ENCODE measurements at regions not wholly inside any gene's neighbourhood (a gene's known extent, or its start where the extent isn't known, plus 50 kb on each side); places are given as distances from the start of the nearest gene placed in this dataset.

- intact Hi-C loops (cut with DNase I), result no loop called here
- no peaks in the 10 kb centered on the region for H3K36me3 ChIP-seq (replicated peaks in 1 of 2)
- no peak overlapping the region for H3K27ac ChIP-seq
- no peak for TF ChIP-seq POLR2A (IDR thresholded peaks at IDR 0.05)
- TF ChIP-seq CTCF (IDR thresholded peaks at IDR 0.05), result no peak
- no peaks in the 10 kb centered on the region for H3K9me3 ChIP-seq (replicated peaks in 1 of 3)
- H3K4me3 ChIP-seq, result no peak overlapping the region
- DNase-seq, result no peak
- no peaks in the 10 kb centered on the region for H3K27me3 ChIP-seq
- no peaks in the 10 kb centered on the region for H3K4me1 ChIP-seq (replicated peaks in 1 of 2)
- 79 to 97% (median 88%) methylated on average over 2 to 3 of the region's 3 CpGs for WGBS, 4 donors
Observed at GRCh38 chr2:221063568-221063967, 508.5 kb downstream of the EPHA4 start.

- TF ChIP-seq POLR2A (IDR thresholded peaks at IDR 0.05), result no peak
- TF ChIP-seq CTCF (IDR thresholded peaks at IDR 0.05), result no peak
- Histone ChIP-seq H3K27ac (no peak overlapping the region), H3K9me3 (replicated peaks in 1 of 3) (no peaks in the 10 kb centered on the region), H3K27me3 (no peaks in the 10 kb centered on the region), H3K36me3 (replicated peaks in 1 of 2) (no peaks in the 10 kb centered on the region), H3K4me1 (replicated peaks in 1 of 2) (no peaks in the 10 kb centered on the region), H3K4me3 (no peak overlapping the region)
- intact Hi-C loops (cut with DNase I), result no loop called here
- WGBS, 4 donors, result 86 to 92% (median 87%) methylated on average over 2 of the region's 2 CpGs
- no peak for DNase-seq
Observed at GRCh38 chr2:221064058-221064854, 507.8 kb downstream of the EPHA4 start.

- H3K27me3 ChIP-seq, result no peaks in the 10 kb centered on the region
- TF ChIP-seq POLR2A (IDR thresholded peaks at IDR 0.05), result no peak
- no peak for TF ChIP-seq CTCF (IDR thresholded peaks at IDR 0.05)
- no peaks in the 10 kb centered on the region for H3K36me3 ChIP-seq (replicated peaks in 1 of 2)
- intact Hi-C loops (cut with DNase I), result no loop called here
- H3K4me1 ChIP-seq (replicated peaks in 1 of 2), result no peaks in the 10 kb centered on the region
- WGBS, 4 donors, result 82 to 90% (median 88%) methylated on average over 3 of the region's 3 CpGs
- no peak for DNase-seq
- H3K9me3 ChIP-seq (replicated peaks in 1 of 3), result no peaks in the 10 kb centered on the region
- no peak overlapping the region for H3K4me3 ChIP-seq
- H3K27ac ChIP-seq, result no peak overlapping the region
Observed at GRCh38 chr2:221064880-221065279, 507.2 kb downstream of the EPHA4 start.

- no peak overlapping the region for H3K4me3 ChIP-seq
- H3K4me1 ChIP-seq (replicated peaks in 1 of 2), result no peaks in the 10 kb centered on the region
- no peak overlapping the region for H3K27ac ChIP-seq
- no peak for TF ChIP-seq POLR2A (IDR thresholded peaks at IDR 0.05)
- H3K27me3 ChIP-seq, result no peaks in the 10 kb centered on the region
- DNase-seq, result no peak
- intact Hi-C loops (cut with DNase I), result no loop called here
- no peaks in the 10 kb centered on the region for H3K9me3 ChIP-seq (replicated peaks in 1 of 3)
- no peaks in the 10 kb centered on the region for H3K36me3 ChIP-seq (replicated peaks in 1 of 2)
Observed at GRCh38 chr2:221068123-221068522, 504.0 kb downstream of the EPHA4 start.

- intact Hi-C loops (cut with DNase I), result no loop called here
- Histone ChIP-seq H3K36me3 (replicated peaks in 1 of 2) (no peaks in the 10 kb centered on the region), H3K27ac (no peak overlapping the region), H3K4me1 (replicated peaks in 1 of 2) (no peaks in the 10 kb centered on the region), H3K4me3 (no peak overlapping the region), H3K9me3 (replicated peaks in 1 of 3) (no peaks in the 10 kb centered on the region), H3K27me3 (no peaks in the 10 kb centered on the region)
- TF ChIP-seq POLR2A (IDR thresholded peaks at IDR 0.05) (no peak), CTCF (IDR thresholded peaks at IDR 0.05) (no peak)
- WGBS, 4 donors, result 89 to 92% (median 92%) methylated on average over 1 of the region's 1 CpG
- no peak for DNase-seq
Observed at GRCh38 chr2:221070106-221070505, 502.0 kb downstream of the EPHA4 start.
